ENCODE measurements at regions not wholly inside any gene's neighbourhood (a gene's known extent, or its start where the extent isn't known, plus 50 kb on each side); places are given as distances from the start of the nearest gene placed in this dataset.
"Not testable (repeated sequence)": the region's sequence is repeated elsewhere in the genome, so short reads cannot be mapped to it uniquely, and the experiment has no call there.

GRCh38 chr5:51802551-51803184, 419.4 kb downstream of the ISL1 start:
- DNase-seq (ENCODE audit: low spot score): no peak
- no peak for TF ChIP-seq EZH2phosphoT487 (IDR thresholded peaks at IDR 0.05)
- TF ChIP-seq, protein P1, sequence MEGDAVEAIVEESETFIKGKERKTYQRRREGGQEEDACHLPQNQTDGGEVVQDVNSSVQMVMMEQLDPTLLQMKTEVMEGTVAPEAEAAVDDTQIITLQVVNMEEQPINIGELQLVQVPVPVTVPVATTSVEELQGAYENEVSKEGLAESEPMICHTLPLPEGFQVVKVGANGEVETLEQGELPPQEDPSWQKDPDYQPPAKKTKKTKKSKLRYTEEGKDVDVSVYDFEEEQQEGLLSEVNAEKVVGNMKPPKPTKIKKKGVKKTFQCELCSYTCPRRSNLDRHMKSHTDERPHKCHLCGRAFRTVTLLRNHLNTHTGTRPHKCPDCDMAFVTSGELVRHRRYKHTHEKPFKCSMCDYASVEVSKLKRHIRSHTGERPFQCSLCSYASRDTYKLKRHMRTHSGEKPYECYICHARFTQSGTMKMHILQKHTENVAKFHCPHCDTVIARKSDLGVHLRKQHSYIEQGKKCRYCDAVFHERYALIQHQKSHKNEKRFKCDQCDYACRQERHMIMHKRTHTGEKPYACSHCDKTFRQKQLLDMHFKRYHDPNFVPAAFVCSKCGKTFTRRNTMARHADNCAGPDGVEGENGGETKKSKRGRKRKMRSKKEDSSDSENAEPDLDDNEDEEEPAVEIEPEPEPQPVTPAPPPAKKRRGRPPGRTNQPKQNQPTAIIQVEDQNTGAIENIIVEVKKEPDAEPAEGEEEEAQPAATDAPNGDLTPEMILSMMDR (IDR thresholded peaks at IDR 0.05): no peak
- TF ChIP-seq EZH2 (IDR thresholded peaks at IDR 0.05): no peak
- H3K4me3 Mint-ChIP-seq: no peak overlapping the region
- no peaks in the 10 kb centered on the region for H3K36me3 Mint-ChIP-seq
- Histone ChIP-seq H3K4me2 (no peak overlapping the region), H3F3A (ENCODE audit: low read depth) (no peaks in the 10 kb centered on the region), H4K20me1 (ENCODE audit: low read depth) (no peaks in the 10 kb centered on the region), H3K4me3 (no peak overlapping the region), H3K9me3 (ENCODE audit: low read depth) (no peaks in the 10 kb centered on the region), H3K79me2 (ENCODE audit: low read depth) (no peaks in the 10 kb centered on the region), H3K27ac (no peak overlapping the region), H3K9ac (no peak overlapping the region), H3K4me1 (no peaks in the 10 kb centered on the region), H2AFZ (replicated peaks) (no peak overlapping the region), H3K36me3 (no peaks in the 10 kb centered on the region), H3K27me3 (no peaks in the 10 kb centered on the region)
- peaks cover 2% of the 10 kb centered on the region for H3K9me3 Mint-ChIP-seq
- peaks cover 2% of the 10 kb centered on the region for H3K27me3 Mint-ChIP-seq (ENCODE audit: insufficient read depth, low read depth)
- no peak overlapping the region for H3K27ac Mint-ChIP-seq
- H3K4me1 Mint-ChIP-seq: no peaks in the 10 kb centered on the region

- H3K4me1 ChIP-seq: peaks cover 2% of the 10 kb centered on the region
- H3K9me3 ChIP-seq (ENCODE audit: low read depth): no peaks in the 10 kb centered on the region
- no peaks in the 10 kb centered on the region for H3F3A ChIP-seq (ENCODE audit: low read depth)
- H3K36me3 Mint-ChIP-seq: no peaks in the 10 kb centered on the region
- H3K27me3 ChIP-seq: no peaks in the 10 kb centered on the region
- H3K9me3 Mint-ChIP-seq: peaks cover 2% of the 10 kb centered on the region
- TF ChIP-seq, protein P1 (IDR thresholded peaks at IDR 0.05): no peak
- TF ChIP-seq EZH2 (IDR thresholded peaks at IDR 0.05): no peak
- no peak for TF ChIP-seq EZH2phosphoT487 (IDR thresholded peaks at IDR 0.05)
- peaks cover 2% of the 10 kb centered on the region for H3K4me1 Mint-ChIP-seq
- H3K9ac ChIP-seq: no peak overlapping the region
- H3K4me2 ChIP-seq: no peak overlapping the region
- H3K79me2 ChIP-seq (ENCODE audit: low read depth): no peaks in the 10 kb centered on the region
- no peaks in the 10 kb centered on the region for H3K36me3 ChIP-seq
- DNase-seq (ENCODE audit: low spot score): no peak
- no peak overlapping the region for H2AFZ ChIP-seq (replicated peaks)
- H3K27me3 Mint-ChIP-seq (ENCODE audit: insufficient read depth, low read depth): peaks cover 2% of the 10 kb centered on the region
- no peak overlapping the region for H3K4me3 ChIP-seq
- H4K20me1 ChIP-seq (ENCODE audit: low read depth): no peaks in the 10 kb centered on the region
- no peak overlapping the region for H3K27ac Mint-ChIP-seq
- no peak overlapping the region for H3K27ac ChIP-seq
- H3K4me3 Mint-ChIP-seq: no peak overlapping the region
These were observed 423.4 kb downstream of the ISL1 start for GRCh38 chr5:51806677-51807076.

- Histone ChIP-seq H3K36me3 (no peaks in the 10 kb centered on the region), H4K20me1 (ENCODE audit: low read depth) (no peaks in the 10 kb centered on the region), H3F3A (ENCODE audit: low read depth) (no peaks in the 10 kb centered on the region), H3K4me3 (no peak overlapping the region), H3K4me1 (peaks cover 3% of the 10 kb centered on the region), H3K27me3 (no peaks in the 10 kb centered on the region), H3K79me2 (ENCODE audit: low read depth) (no peaks in the 10 kb centered on the region), H3K9me3 (ENCODE audit: low read depth) (no peaks in the 10 kb centered on the region), H3K9ac (no peak overlapping the region), H3K27ac (no peak overlapping the region), H3K4me2 (no peak overlapping the region), H2AFZ (replicated peaks) (no peak overlapping the region)
- Mint-ChIP-seq H3K36me3 (no peaks in the 10 kb centered on the region), H3K4me1 (peaks cover 7% of the 10 kb centered on the region), H3K27ac (no peak overlapping the region), H3K4me3 (no peak overlapping the region), H3K27me3 (ENCODE audit: insufficient read depth, low read depth) (peaks cover 2% of the 10 kb centered on the region), H3K9me3 (peaks cover 2% of the 10 kb centered on the region)
- no peak for DNase-seq (ENCODE audit: low spot score)
- no peak for TF ChIP-seq EZH2phosphoT487 (IDR thresholded peaks at IDR 0.05)
These were observed 427.3 kb downstream of the ISL1 start for GRCh38 chr5:51810592-51810991.

DNA sequence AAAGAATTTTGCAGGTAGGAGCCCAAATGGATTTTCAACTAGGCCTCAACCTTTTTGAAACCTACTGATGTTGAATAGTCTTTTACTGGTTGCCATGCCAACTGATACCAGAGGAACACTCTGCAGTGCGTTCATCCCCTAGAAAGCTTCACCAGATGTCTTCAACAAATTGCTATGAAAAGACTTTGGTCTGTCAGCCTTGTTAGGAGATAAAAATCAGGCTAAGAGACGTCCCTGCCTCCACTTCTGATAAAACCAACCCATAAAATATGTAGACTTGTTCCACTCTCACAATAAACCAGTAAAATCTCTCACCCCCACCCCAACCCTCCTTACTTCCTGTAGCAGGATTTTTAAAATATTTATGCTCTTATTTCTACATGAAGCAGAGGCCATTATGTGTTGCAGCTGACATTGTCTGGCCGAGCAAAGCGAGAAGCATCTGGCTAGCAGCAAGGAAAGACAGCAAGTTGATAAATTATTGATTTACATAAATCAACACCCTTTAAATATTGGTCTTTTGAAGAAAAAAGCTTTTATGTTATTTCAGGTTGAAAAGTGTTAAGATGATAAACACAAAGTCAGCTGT, 428.7 kb downstream of the ISL1 start:
- Mint-ChIP-seq H3K4me1 (peaks cover 7% of the 10 kb centered on the region), H3K9me3 (no peaks in the 10 kb centered on the region), H3K4me3 (no peak overlapping the region), H3K27me3 (ENCODE audit: insufficient read depth, low read depth) (peaks cover 2% of the 10 kb centered on the region), H3K36me3 (no peaks in the 10 kb centered on the region), H3K27ac (no peak overlapping the region)
- Histone ChIP-seq H3K27ac (no peak overlapping the region), H3K4me1 (peaks cover 3% of the 10 kb centered on the region), H3K9me3 (ENCODE audit: low read depth) (no peaks in the 10 kb centered on the region), H4K20me1 (ENCODE audit: low read depth) (no peaks in the 10 kb centered on the region), H3K79me2 (ENCODE audit: low read depth) (no peaks in the 10 kb centered on the region), H3K4me2 (no peak overlapping the region), H3K27me3 (no peaks in the 10 kb centered on the region), H3K36me3 (no peaks in the 10 kb centered on the region), H3K4me3 (no peak overlapping the region), H2AFZ (replicated peaks) (peak overlapping the region; percentile 3), H3F3A (ENCODE audit: low read depth) (no peaks in the 10 kb centered on the region), H3K9ac (no peak overlapping the region)
- no peak for TF ChIP-seq EZH2 (IDR thresholded peaks at IDR 0.05)
- TF ChIP-seq, protein P1 (IDR thresholded peaks at IDR 0.05): no peak
- no peak for TF ChIP-seq EZH2phosphoT487 (IDR thresholded peaks at IDR 0.05)
- peak; percentile 15 for DNase-seq (ENCODE audit: low spot score)

DNA sequence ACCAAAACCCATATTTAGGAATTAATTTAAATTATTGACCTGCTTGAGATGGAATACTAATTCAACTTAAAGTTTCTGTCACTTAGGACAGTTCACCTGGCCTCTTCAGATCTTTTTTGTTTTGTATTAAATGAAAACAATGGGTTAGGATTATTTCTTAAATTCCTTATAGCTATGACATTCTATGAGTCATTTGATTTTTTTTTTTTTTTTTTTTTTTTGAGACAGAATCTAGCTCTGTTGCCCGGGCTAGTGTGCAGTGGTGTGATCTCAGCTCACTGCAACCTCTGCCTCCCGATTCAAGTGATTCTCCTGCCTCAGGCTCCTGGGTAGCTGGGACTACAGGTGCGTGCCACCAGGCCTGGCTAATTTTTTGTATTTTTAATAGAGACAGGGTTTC, 431.6 kb downstream of the ISL1 start:
- not testable (repeated sequence) for H3K27me3 ChIP-seq; H3K79me2 ChIP-seq (ENCODE audit: low read depth); H3K36me3 ChIP-seq; DNase-seq (ENCODE audit: low spot score); H3K4me3 ChIP-seq; H3K4me1 Mint-ChIP-seq; H3K9me3 ChIP-seq (ENCODE audit: low read depth); H3K9me3 Mint-ChIP-seq; H3K9ac ChIP-seq; H4K20me1 ChIP-seq (ENCODE audit: low read depth); H3K4me2 ChIP-seq; H3K4me1 ChIP-seq; H3K27ac Mint-ChIP-seq; H2AFZ ChIP-seq (replicated peaks); H3K27me3 Mint-ChIP-seq (ENCODE audit: insufficient read depth, low read depth); H3K36me3 Mint-ChIP-seq; H3K27ac ChIP-seq; H3K4me3 Mint-ChIP-seq; H3F3A ChIP-seq (ENCODE audit: low read depth)
